ENCODE measurements at regions not wholly inside any gene's neighbourhood (a gene's known extent, or its start where the extent isn't known, plus 50 kb on each side); places are given as distances from the start of the nearest gene placed in this dataset.

- TF ChIP-seq POU2F2 (IDR thresholded peaks at IDR 0.05; ENCODE audit: low read depth, low read length) = no peak
- no peak for TF ChIP-seq SPI1 (IDR thresholded peaks at IDR 0.05; ENCODE audit: low read depth, low read length)
- no peak for FAIRE-seq
- no peak for DNase-seq (ENCODE audit: insufficient read length, low spot score)
These were observed 66.5 kb upstream of the ADRA2C start for GRCh38 chr4:3699678-3700077.

DNA sequence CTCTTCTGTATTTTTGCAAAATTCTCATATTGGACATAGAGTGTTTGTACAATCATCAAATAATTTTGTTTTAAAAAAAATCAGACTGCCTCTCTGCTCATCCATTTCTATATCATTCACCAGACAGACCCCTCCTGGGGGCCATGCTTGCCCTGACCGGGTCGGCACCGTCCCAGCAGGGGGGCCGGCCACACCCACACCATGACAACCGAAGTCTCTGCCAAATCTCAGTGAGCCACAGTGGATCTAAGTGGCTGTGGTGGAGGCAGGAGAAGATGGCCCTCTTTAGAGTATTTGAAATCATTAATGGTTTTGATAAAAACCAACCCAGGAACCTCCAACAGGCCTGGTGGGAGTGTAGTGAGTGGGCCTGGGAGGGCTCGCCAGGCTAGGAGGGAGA lies 66.9 kb upstream of the ADRA2C start:
- DNase-seq (ENCODE audit: insufficient read length, low spot score) (no peak), FAIRE-seq (no peak)
- TF ChIP-seq SPI1 (IDR thresholded peaks at IDR 0.05; ENCODE audit: low read depth, low read length) (no peak), POLR2AphosphoS5 (IDR thresholded peaks at IDR 0.05; ENCODE audit: low read depth, low read length) (no peak), POU2F2 (IDR thresholded peaks at IDR 0.05; ENCODE audit: low read depth, low read length) (no peak), TAF1 (IDR thresholded peaks at IDR 0.05; ENCODE audit: low read depth, low read length) (no peak), POLR2A (IDR thresholded peaks at IDR 0.05; ENCODE audit: low read depth, low read length) (no peak), PAX5 (IDR thresholded peaks at IDR 0.05; ENCODE audit: insufficient read depth, low read length, severe bottlenecking) (no peak)

- no peak for DNase-seq (ENCODE audit: insufficient read length, low spot score)
- no peak for FAIRE-seq
- TF ChIP-seq POLR2A (IDR thresholded peaks at IDR 0.05; ENCODE audit: low read depth, low read length) (no peak), TAF1 (IDR thresholded peaks at IDR 0.05; ENCODE audit: low read depth, low read length) (no peak), POU2F2 (IDR thresholded peaks at IDR 0.05; ENCODE audit: low read depth, low read length) (no peak), SPI1 (IDR thresholded peaks at IDR 0.05; ENCODE audit: low read depth, low read length) (no peak)
These were observed 69.2 kb upstream of the ADRA2C start for GRCh38 chr4:3697033-3697432.

- TF ChIP-seq TAF1 (IDR thresholded peaks at IDR 0.05; ENCODE audit: low read depth, low read length) (no peak), SPI1 (IDR thresholded peaks at IDR 0.05; ENCODE audit: low read depth, low read length) (no peak), POU2F2 (IDR thresholded peaks at IDR 0.05; ENCODE audit: low read depth, low read length) (no peak), POLR2AphosphoS5 (IDR thresholded peaks at IDR 0.05; ENCODE audit: low read depth, low read length) (no peak), POLR2A (IDR thresholded peaks at IDR 0.05; ENCODE audit: low read depth, low read length) (no peak), PAX5 (IDR thresholded peaks at IDR 0.05; ENCODE audit: insufficient read depth, low read length, severe bottlenecking) (no peak)
- FAIRE-seq = no peak
- DNase-seq (ENCODE audit: insufficient read length, low spot score) = no peak
These were observed 75.5 kb upstream of the ADRA2C start for GRCh38 chr4:3690551-3691152.

DNA sequence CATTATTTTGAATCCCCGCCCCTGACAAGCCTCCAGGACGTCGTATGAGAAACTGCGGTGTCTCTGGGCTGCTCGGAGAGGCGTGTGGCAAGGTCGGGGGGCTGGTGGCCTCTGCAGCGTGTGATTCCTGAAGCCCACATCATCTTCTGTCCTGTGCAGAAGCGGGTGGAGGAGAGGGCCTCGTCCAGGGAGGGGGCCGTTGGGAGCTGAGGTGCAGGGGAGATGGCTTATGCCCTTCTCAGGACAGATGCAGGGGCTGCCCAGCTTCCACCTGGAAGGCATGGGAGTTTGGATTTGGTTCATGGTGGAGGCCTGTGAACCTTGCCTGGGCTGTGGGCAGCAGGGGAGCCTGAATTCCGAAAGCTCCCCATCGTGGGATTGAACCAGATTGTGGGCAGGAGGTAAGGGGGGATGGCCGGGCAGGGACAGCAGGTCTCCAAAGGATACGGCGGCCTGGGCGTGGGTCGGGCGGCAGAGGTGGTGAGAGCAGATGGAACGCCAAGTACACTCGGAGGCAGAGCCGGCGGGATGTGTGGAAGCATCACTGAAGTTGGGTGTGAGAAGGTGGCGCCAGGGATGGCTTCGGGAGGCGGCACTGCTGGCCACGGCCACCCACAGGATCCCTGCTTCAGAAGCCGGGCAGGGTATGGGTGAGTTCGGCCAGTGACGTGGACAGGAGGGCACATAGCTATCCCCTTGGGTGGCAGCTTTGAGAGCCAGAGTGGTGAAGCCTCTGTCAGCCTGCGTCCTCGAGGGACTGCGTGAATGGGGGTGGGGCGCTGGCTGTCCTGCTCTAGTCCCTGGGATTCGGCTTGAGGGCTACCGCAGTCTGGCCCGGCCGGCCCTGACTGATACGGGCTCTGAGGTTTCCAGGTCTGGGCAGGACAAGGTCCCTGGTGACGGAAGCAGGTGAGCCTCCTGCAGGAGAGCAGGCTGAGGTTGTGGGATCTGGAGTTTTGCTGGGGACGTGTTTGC lies 76.3 kb upstream of the ADRA2C start:
- no peak for DNase-seq (ENCODE audit: insufficient read length, low spot score)
- no peak for FAIRE-seq
- TF ChIP-seq POLR2A (IDR thresholded peaks at IDR 0.05; ENCODE audit: low read depth, low read length) = no peak
- TF ChIP-seq SPI1 (IDR thresholded peaks at IDR 0.05; ENCODE audit: low read depth, low read length) = no peak
- no peak for TF ChIP-seq POLR2AphosphoS5 (IDR thresholded peaks at IDR 0.05; ENCODE audit: low read depth, low read length)
- TF ChIP-seq POU2F2 (IDR thresholded peaks at IDR 0.05; ENCODE audit: low read depth, low read length) = no peak
- no peak for TF ChIP-seq PAX5 (IDR thresholded peaks at IDR 0.05; ENCODE audit: insufficient read depth, low read length, severe bottlenecking)
- TF ChIP-seq TAF1 (IDR thresholded peaks at IDR 0.05; ENCODE audit: low read depth, low read length) = no peak

- no peak for TF ChIP-seq TAF1 (IDR thresholded peaks at IDR 0.05; ENCODE audit: low read depth, low read length)
- no peak for TF ChIP-seq POLR2AphosphoS5 (IDR thresholded peaks at IDR 0.05; ENCODE audit: low read depth, low read length)
- TF ChIP-seq POLR2A (IDR thresholded peaks at IDR 0.05; ENCODE audit: low read depth, low read length) = no peak
- no peak for TF ChIP-seq SPI1 (IDR thresholded peaks at IDR 0.05; ENCODE audit: low read depth, low read length)
- no peak for TF ChIP-seq PAX5 (IDR thresholded peaks at IDR 0.05; ENCODE audit: insufficient read depth, low read length, severe bottlenecking)
- no peak for TF ChIP-seq POU2F2 (IDR thresholded peaks at IDR 0.05; ENCODE audit: low read depth, low read length)
- FAIRE-seq = no peak
- no peak for DNase-seq (ENCODE audit: insufficient read length, low spot score)
These were observed 77.2 kb upstream of the ADRA2C start for GRCh38 chr4:3689006-3689405.

- no peak for DNase-seq (ENCODE audit: insufficient read length, low spot score)
- no peak for FAIRE-seq
These were observed 77.9 kb upstream of the ADRA2C start for GRCh38 chr4:3688018-3688998.

DNA sequence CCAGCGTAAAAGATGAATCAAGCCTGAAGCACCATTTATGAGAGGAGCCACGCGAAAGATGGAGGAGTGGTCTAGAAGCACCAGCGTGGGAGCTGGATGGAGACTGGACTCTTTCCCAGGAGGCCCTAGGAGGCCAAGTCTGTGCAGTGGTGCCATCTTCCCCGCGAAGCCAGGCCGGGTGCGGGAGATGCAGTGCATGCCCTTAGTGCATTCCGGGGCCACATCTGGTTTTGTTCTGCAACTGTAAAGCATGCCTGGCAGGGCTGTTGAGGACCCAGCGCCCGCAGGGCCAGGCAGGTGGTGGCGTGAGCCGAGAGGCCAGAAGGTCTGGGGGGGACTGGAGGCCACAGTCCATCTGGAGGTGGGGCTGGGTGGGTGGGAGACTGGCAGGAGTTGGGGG lies 78.6 kb upstream of the ADRA2C start:
- DNase-seq (ENCODE audit: insufficient read length, low spot score) = no peak
- no peak for TF ChIP-seq SPI1 (IDR thresholded peaks at IDR 0.05; ENCODE audit: low read depth, low read length)
- TF ChIP-seq TAF1 (IDR thresholded peaks at IDR 0.05; ENCODE audit: low read depth, low read length) = no peak
- TF ChIP-seq POLR2A (IDR thresholded peaks at IDR 0.05; ENCODE audit: low read depth, low read length) = no peak
- no peak for TF ChIP-seq POLR2AphosphoS5 (IDR thresholded peaks at IDR 0.05; ENCODE audit: low read depth, low read length)
- no peak for TF ChIP-seq POU2F2 (IDR thresholded peaks at IDR 0.05; ENCODE audit: low read depth, low read length)
- no peak for TF ChIP-seq PAX5 (IDR thresholded peaks at IDR 0.05; ENCODE audit: insufficient read depth, low read length, severe bottlenecking)
- FAIRE-seq = no peak

More at GRCh38 chr4:3688018-3688998, 77.9 kb upstream of the ADRA2C start:
- TF ChIP-seq POLR2A (IDR thresholded peaks at IDR 0.05; ENCODE audit: low read depth, low read length) (no peak), PAX5 (IDR thresholded peaks at IDR 0.05; ENCODE audit: insufficient read depth, low read length, severe bottlenecking) (no peak), SPI1 (IDR thresholded peaks at IDR 0.05; ENCODE audit: low read depth, low read length) (no peak), POLR2AphosphoS5 (IDR thresholded peaks at IDR 0.05; ENCODE audit: low read depth, low read length) (no peak), POU2F2 (IDR thresholded peaks at IDR 0.05; ENCODE audit: low read depth, low read length) (no peak), TAF1 (IDR thresholded peaks at IDR 0.05; ENCODE audit: low read depth, low read length) (no peak)

DNA sequence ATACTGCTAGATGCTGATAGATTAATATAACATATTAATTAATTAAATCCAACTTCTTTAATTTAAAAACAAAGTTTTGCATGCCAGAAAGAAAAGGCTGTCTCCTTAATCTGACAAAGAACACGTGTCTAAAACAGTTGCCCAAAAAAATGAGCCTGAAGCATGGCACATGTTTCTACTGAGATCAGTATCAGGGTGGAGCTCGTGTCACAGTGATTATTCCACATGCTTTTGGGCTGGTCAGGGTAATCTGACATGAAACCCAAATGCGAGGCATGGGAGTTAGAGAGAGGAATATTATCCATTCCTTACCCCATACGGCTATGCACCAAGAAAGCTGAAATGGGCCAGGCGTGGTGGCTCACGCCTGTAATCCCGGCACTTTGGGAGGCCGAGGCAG lies 79.4 kb upstream of the ADRA2C start:
- no peak for TF ChIP-seq POLR2AphosphoS5 (IDR thresholded peaks at IDR 0.05; ENCODE audit: low read depth, low read length)
- TF ChIP-seq SPI1 (IDR thresholded peaks at IDR 0.05; ENCODE audit: low read depth, low read length) = no peak
- FAIRE-seq = no peak
- no peak for DNase-seq (ENCODE audit: insufficient read length, low spot score)

Data from GM12891 (cell line).